HepG2 (cell line): ENCODE measurements at regions not wholly inside any gene's neighbourhood (a gene's known extent, or its start where the extent isn't known, plus 50 kb on each side); places are given as distances from the start of the nearest gene placed in this dataset.

ENCODE experiments used
- ATAC-seq: fragments of 200-7000 bp; cut with Tn5 transposase; 3 replicates; pipeline ENCODE4 v1.9.1; 2020; ENCODE audit warnings: mild to moderate bottlenecking, moderate library complexity
- BruUV-seq: library from RNA; stranded (reverse); fragments of 400-500 nt; replicated peaks from 2 replicates; lab custom pipeline; 2021; lab: Mats Ljungman, UMichigan
- CTCF ChIA-PET: fragments of 300-600 bp; formaldehyde crosslinking; extraction: SDS; loops from one replicate; lab custom pipeline; 2021; ENCODE audit warnings: low total read pairs, inconsistent platforms, low intra/inter-chr PET ratio; lab: Yijun Ruan, JAX
- POLR2A ChIA-PET: fragments of 350-600 bp; sonication (Branson Sonifier 250); formaldehyde crosslinking; loops from one replicate; lab custom pipeline; 2020; ENCODE audit warnings: antibody characterized with exemption, inconsistent platforms; lab: Yijun Ruan, JAX
- DNase-seq: peaks from one replicate; pipeline ENCODE4 v3.0.0-alpha.2; 2015; ENCODE audit warnings: low spot score
- FAIRE-seq: peaks from 3 replicates; lab custom pipeline; 2011; peaks lifted over from hg19 to GRCh38; lab: Jason Lieb, UNC
- H2AFZ ChIP-seq: one replicate; pipeline ENCODE4 v1.6.1; 2011; ENCODE audit warnings: low read length, inconsistent platforms
- H3K27ac ChIP-seq: fragments of 300-600 bp; 3 replicates; pipeline ENCODE4 v1.8.0; 2011; ENCODE audit warnings: mixed run types, mild to moderate bottlenecking, mixed read lengths, low read length, inconsistent platforms; ENCODE audit not compliant: insufficient read depth; ENCODE audit errors: extremely low read length
- H3K27me3 ChIP-seq, 2 experiments: fragments of 200-600 bp in 1 of 2; 2 replicates in 1 of 2; 3 replicates in 1 of 2; pipeline versions ENCODE4 v1.6.0 to v1.8.0; 2011; ENCODE audit warnings: low read length in 2 of 2, mild to moderate bottlenecking in 2 of 2, moderate library complexity in 2 of 2, inconsistent platforms in 1 of 2; ENCODE audit not compliant: insufficient read depth in 2 of 2, control insufficient read depth in 1 of 2
- H3K36me3 ChIP-seq, 2 experiments: fragments of 200-600 bp in 1 of 2; replicated peaks in 1 of 2; 2 replicates in 1 of 2; 3 replicates in 1 of 2; pipeline versions ENCODE4 v1.5.1 to v1.8.0; 2011; ENCODE audit warnings: low read length in 2 of 2, inconsistent platforms in 1 of 2; ENCODE audit not compliant: insufficient read depth in 2 of 2, control insufficient read depth in 1 of 2
- H3K4me1 ChIP-seq: 2 replicates; pipeline ENCODE4 v1.5.1; 2012; ENCODE audit warnings: low read length, inconsistent platforms; ENCODE audit not compliant: insufficient read depth
- H3K4me2 ChIP-seq: 2 replicates; pipeline ENCODE4 v1.6.0; 2011; ENCODE audit warnings: low read depth, low read length, inconsistent platforms
- H3K4me3 ChIP-seq, 3 experiments: fragments of 200-600 bp in 1 of 3; sonication (generic), shearing (Covaris generic) in 1 of 3; replicated peaks in 1 of 3; 2 replicates each; pipeline ENCODE4 v1.5.1; 2011 to 2016; ENCODE audit warnings: low read length in 3 of 3, inconsistent platforms in 2 of 3, low read depth in 2 of 3, mild to moderate bottlenecking in 2 of 3, control low read depth in 1 of 3, mixed read lengths in 1 of 3; ENCODE audit not compliant: insufficient read depth in 1 of 3
- H3K79me2 ChIP-seq: one replicate; pipeline ENCODE4 v1.6.1; 2011; ENCODE audit warnings: low read length, inconsistent platforms; ENCODE audit not compliant: insufficient read depth
- H3K9ac ChIP-seq: 2 replicates; pipeline ENCODE4 v1.6.0; 2011; ENCODE audit warnings: mild to moderate bottlenecking, low read depth, low read length, inconsistent platforms; ENCODE audit not compliant: insufficient read depth
- H3K9me3 ChIP-seq: 2 replicates; pipeline ENCODE4 v1.5.1; 2012; ENCODE audit warnings: mild to moderate bottlenecking, low read length
- H4K20me1 ChIP-seq: 2 replicates; pipeline ENCODE4 v1.6.0; 2011; ENCODE audit warnings: inconsistent platforms, mild to moderate bottlenecking, low read length, moderate library complexity; ENCODE audit not compliant: insufficient read depth
- DNMT3B ChIP-seq: conservative IDR thresholded peaks from 2 replicates; pipeline ENCODE4 v1.6.1; 2016; ENCODE audit warnings: missing biosample characterization, control low read depth
- GMEB2 ChIP-seq: IDR thresholded peaks from 2 replicates; pipeline ENCODE4 v1.6.1; 2016; ENCODE audit warnings: missing biosample characterization, missing genetic modification reagents, low read depth
- ISL2 ChIP-seq: sonication (generic); formaldehyde crosslinking; IDR thresholded peaks from 2 replicates; pipeline ENCODE4 v1.5.0; 2020; ENCODE audit warnings: missing genetic modification reagents
- KLF13 ChIP-seq: sonication (generic); formaldehyde crosslinking; IDR thresholded peaks from 2 replicates; pipeline ENCODE4 v1.4.0; 2020; ENCODE audit warnings: mild to moderate bottlenecking, missing genetic modification reagents
- RORA ChIP-seq: sonication (generic); formaldehyde crosslinking; IDR thresholded peaks from 2 replicates; pipeline ENCODE4 v1.5.0; 2020; ENCODE audit warnings: mild to moderate bottlenecking, missing genetic modification reagents, moderate library complexity
- SAP130 ChIP-seq: IDR thresholded peaks from 2 replicates; pipeline ENCODE4 v1.6.1; 2016; ENCODE audit warnings: low read depth
- TMF1 ChIP-seq: sonication (generic); formaldehyde crosslinking; IDR thresholded peaks from 2 replicates; pipeline ENCODE4 v1.8.1; 2022; ENCODE audit warnings: low read depth, missing genetic modification reagents
- ZBTB38 ChIP-seq: sonication (generic); formaldehyde crosslinking; IDR thresholded peaks from 2 replicates; pipeline ENCODE4 v1.5.1; 2020; ENCODE audit warnings: mild to moderate bottlenecking, missing genetic modification reagents
- ZBTB42 ChIP-seq: sonication (generic); formaldehyde crosslinking; IDR thresholded peaks from 2 replicates; pipeline ENCODE4 v1.5.0; 2020; ENCODE audit warnings: mild to moderate bottlenecking, missing genetic modification reagents
- ZFYVE20 ChIP-seq: sonication (generic); formaldehyde crosslinking; IDR thresholded peaks from 2 replicates; pipeline ENCODE4 v1.8.0; 2023; ENCODE audit warnings: low read depth, mild to moderate bottlenecking, moderate library complexity, missing genetic modification reagents, borderline replicate concordance
- ZMYM4 ChIP-seq: sonication (generic); formaldehyde crosslinking; IDR thresholded peaks from 2 replicates; pipeline ENCODE4 v1.8.1; 2023; ENCODE audit warnings: mild to moderate bottlenecking, missing genetic modification reagents
- ZNF10 ChIP-seq: sonication (generic); formaldehyde crosslinking; IDR thresholded peaks from 2 replicates; pipeline ENCODE4 v1.4.0; 2020; ENCODE audit warnings: mild to moderate bottlenecking, low read depth, missing genetic modification reagents, borderline replicate concordance
- ZNF296 ChIP-seq: sonication (generic); formaldehyde crosslinking; conservative IDR thresholded peaks from 2 replicates; pipeline ENCODE4 v1.5.0; 2020; ENCODE audit warnings: mild to moderate bottlenecking, missing genetic modification reagents
- ZNF510 ChIP-seq: sonication (generic); formaldehyde crosslinking; IDR thresholded peaks from 2 replicates; pipeline ENCODE4 v1.4.0; 2020; ENCODE audit warnings: low read depth, mild to moderate bottlenecking, missing genetic modification reagents
- ZNF644 ChIP-seq: IDR thresholded peaks from 2 replicates; pipeline ENCODE4 v1.6.1; 2016; ENCODE audit warnings: low read depth
- ZNF674 ChIP-seq: sonication (generic); formaldehyde crosslinking; IDR thresholded peaks from 2 replicates; pipeline ENCODE4 v1.5.0; 2020; ENCODE audit warnings: low read depth, mild to moderate bottlenecking, missing genetic modification reagents
- ZNF7 ChIP-seq: IDR thresholded peaks from 2 replicates; pipeline ENCODE4 v1.6.1; 2016; ENCODE audit warnings: missing biosample characterization, missing genetic modification reagents
- ZSCAN30 ChIP-seq: sonication (generic); formaldehyde crosslinking; IDR thresholded peaks from 2 replicates; pipeline ENCODE4 v1.5.0; 2020; ENCODE audit warnings: mild to moderate bottlenecking, missing genetic modification reagents
- WGBS: methylation state at CpG from one replicate; pipeline ENCODE4 v1.1.6; 2017; ENCODE audit warnings: low lambda C conversion rate; 5-methylcytosine and 5-hydroxymethylcytosine counted together
- in situ Hi-C: cut with HindIII; loops from 2 replicates; pipeline ENCODE4 v1.10.0; 2017; ENCODE audit warnings: low pct_unique_long_range_greater_than_20kb; ENCODE audit not compliant: extremely low pct_ligation_motif_present
- intact Hi-C: fragments of 100-400 bp; cut with micrococcal nuclease; formaldehyde crosslinking; loops from one replicate; pipeline ENCODE4 v1.10.0; 2022; ENCODE audit not compliant: unreplicated experiment
- TF ChIP-seq, protein P1 (sequence below): sonication (generic); formaldehyde crosslinking; IDR thresholded peaks from 2 replicates; pipeline ENCODE4 v1.8.1; 2023; ENCODE audit warnings: mild to moderate bottlenecking, moderate library complexity, missing genetic modification reagents
- TF ChIP-seq, protein P2 (sequence below): sonication (generic); formaldehyde crosslinking; IDR thresholded peaks from 2 replicates; pipeline ENCODE4 v1.4.0; 2020; ENCODE audit warnings: missing genetic modification reagents
- TF ChIP-seq, protein P3 (sequence below): sonication (generic); formaldehyde crosslinking; IDR thresholded peaks from 2 replicates; pipeline ENCODE4 v1.8.1; 2022; ENCODE audit warnings: mild to moderate bottlenecking, missing genetic modification reagents

DNA sequence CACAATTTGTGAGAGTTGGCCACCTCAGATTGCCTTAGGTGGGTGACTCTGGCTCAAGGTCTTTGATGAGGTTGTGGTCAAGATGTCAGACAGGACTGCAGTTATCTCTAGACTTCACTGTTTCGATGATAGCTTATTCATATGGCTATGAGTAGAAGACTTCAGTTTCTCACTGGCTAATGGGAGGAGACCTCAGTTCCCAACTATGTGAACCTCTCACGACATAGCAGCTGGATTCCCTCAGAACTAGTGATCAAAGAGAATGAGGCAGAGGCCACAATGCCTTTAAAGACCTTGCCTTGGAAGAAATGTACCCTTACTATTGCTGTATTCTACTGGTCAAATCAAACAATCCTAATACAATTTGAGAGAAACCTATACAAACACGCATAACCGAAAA lies 607.5 kb upstream of the ROBO2 start (continued):
- TF ChIP-seq GMEB2 (CRISPR knock-in tag) (no peak), DNMT3B (no peak), ZNF296 (CRISPR knock-in tag) (no peak), ZMYM4 (CRISPR knock-in tag) (no peak), ZBTB42 (CRISPR knock-in tag) (no peak), ISL2 (CRISPR knock-in tag) (no peak), TMF1 (CRISPR knock-in tag) (no peak)

- H3K4me2 ChIP-seq = no peak overlapping the region
- FAIRE-seq = no peak
- no peak overlapping the region for H3K4me3 ChIP-seq
- no peak overlapping the region for H3K27ac ChIP-seq
- no peaks in the 10 kb centered on the region for H3K36me3 ChIP-seq
- under 1% methylated on average over 3 of the region's 3 CpGs for WGBS
- ChIA-PET CTCF (no interaction called here), POLR2A (no interaction called here)
- no peak overlapping the region for H2AFZ ChIP-seq
- no peaks in the 10 kb centered on the region for H3K4me1 ChIP-seq
- BruUV-seq = no TSS peak
- H3K79me2 ChIP-seq = no peaks in the 10 kb centered on the region
- no peak for DNase-seq
- no peak for ATAC-seq
- intact Hi-C loops (no loop called here), in situ Hi-C loops (no loop called here)
- no peaks in the 10 kb centered on the region for H4K20me1 ChIP-seq
- H3K27me3 ChIP-seq = no peaks in the 10 kb centered on the region
- H3K9ac ChIP-seq = no peak overlapping the region
- TF ChIP-seq KLF13 (CRISPR knock-in tag) = no peak
- no peak for TF ChIP-seq ZFYVE20 (CRISPR knock-in tag)
- TF ChIP-seq, protein P1, sequence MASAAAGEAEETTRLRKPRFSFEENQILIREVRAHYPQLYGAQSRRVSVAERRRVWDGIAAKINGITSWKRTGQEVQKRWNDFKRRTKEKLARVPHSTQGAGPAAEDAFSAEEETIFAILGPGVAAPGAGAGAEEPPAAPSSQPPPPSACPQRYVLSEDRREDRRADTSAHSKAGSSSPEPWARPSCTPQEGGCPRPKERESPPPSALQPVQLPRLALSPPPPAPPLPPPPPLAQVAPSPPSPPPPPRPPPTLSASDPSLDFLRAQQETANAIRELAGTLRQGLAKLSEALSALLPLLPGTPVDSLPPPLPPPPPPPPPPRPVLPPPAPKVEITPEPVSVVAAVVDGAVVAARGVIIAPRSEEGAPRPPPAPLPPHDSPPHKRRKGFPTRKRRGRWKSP (CRISPR knock-in tag) = no peak
- no peak for TF ChIP-seq ZNF10
- TF ChIP-seq ZSCAN30 (CRISPR knock-in tag) = no peak
- TF ChIP-seq ZNF510 = no peak
- TF ChIP-seq ZBTB42 (CRISPR knock-in tag) = no peak
- no peak for TF ChIP-seq SAP130 (CRISPR knock-in tag)
- no peak for TF ChIP-seq RORA (CRISPR knock-in tag)
- no peak for TF ChIP-seq ZNF674 (CRISPR knock-in tag)
- TF ChIP-seq, protein P2, sequence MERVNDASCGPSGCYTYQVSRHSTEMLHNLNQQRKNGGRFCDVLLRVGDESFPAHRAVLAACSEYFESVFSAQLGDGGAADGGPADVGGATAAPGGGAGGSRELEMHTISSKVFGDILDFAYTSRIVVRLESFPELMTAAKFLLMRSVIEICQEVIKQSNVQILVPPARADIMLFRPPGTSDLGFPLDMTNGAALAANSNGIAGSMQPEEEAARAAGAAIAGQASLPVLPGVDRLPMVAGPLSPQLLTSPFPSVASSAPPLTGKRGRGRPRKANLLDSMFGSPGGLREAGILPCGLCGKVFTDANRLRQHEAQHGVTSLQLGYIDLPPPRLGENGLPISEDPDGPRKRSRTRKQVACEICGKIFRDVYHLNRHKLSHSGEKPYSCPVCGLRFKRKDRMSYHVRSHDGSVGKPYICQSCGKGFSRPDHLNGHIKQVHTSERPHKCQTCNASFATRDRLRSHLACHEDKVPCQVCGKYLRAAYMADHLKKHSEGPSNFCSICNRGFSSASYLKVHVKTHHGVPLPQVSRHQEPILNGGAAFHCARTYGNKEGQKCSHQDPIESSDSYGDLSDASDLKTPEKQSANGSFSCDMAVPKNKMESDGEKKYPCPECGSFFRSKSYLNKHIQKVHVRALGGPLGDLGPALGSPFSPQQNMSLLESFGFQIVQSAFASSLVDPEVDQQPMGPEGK = no peak
- no peak for TF ChIP-seq ZNF7 (CRISPR knock-in tag)
- no peak for TF ChIP-seq ZBTB38
- TF ChIP-seq, protein P3, sequence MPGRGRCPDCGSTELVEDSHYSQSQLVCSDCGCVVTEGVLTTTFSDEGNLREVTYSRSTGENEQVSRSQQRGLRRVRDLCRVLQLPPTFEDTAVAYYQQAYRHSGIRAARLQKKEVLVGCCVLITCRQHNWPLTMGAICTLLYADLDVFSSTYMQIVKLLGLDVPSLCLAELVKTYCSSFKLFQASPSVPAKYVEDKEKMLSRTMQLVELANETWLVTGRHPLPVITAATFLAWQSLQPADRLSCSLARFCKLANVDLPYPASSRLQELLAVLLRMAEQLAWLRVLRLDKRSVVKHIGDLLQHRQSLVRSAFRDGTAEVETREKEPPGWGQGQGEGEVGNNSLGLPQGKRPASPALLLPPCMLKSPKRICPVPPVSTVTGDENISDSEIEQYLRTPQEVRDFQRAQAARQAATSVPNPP (CRISPR knock-in tag) = no peak
- TF ChIP-seq ZNF644 (CRISPR knock-in tag) = no peak
- no peaks in the 10 kb centered on the region for H3K9me3 ChIP-seq
These were observed 603.0 kb upstream of the ROBO2 start for GRCh38 chr3:76436894-76437293.
